ENCODE measurements at regions not wholly inside any gene's neighbourhood (a gene's known extent, or its start where the extent isn't known, plus 50 kb on each side); places are given as distances from the start of the nearest gene placed in this dataset.

DNA sequence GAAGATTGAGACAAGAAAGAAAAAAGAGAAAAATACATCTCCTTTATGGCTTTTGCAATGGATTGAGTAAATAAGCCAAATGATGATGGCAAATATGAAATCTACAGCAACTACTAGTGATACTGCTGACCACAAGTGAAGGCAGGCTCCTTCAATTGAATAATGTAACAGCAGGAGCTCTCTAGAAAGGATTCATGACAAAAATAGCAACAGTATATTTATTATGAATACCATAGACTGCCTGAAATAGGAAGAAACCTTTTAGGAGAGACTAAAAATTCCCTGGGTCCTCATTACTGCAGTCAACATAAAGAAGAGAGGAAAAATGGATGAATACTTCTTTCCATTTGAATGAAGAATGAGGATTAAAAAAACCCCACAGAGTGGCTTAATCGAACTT, 306.8 kb upstream of the ANXA10 start:
- Histone ChIP-seq H3K36me3 (no peaks in the 10 kb centered on the region), H3K27ac (no peak overlapping the region), H3K9me3 (peaks cover 0 to 7% (median 0%) of the 10 kb centered on the region in 8 donors), H3K4me1 (no peaks in the 10 kb centered on the region), H3K4me3 (no peak overlapping the region), H3K27me3 (replicated peaks in 1 of 7) (no peaks in the 10 kb centered on the region)
- TF ChIP-seq POLR2A (IDR thresholded peaks at IDR 0.05) (no peak), POLR2AphosphoS5 (IDR thresholded peaks at IDR 0.05) (no peak)
- TF ChIP-seq, protein P1, sequence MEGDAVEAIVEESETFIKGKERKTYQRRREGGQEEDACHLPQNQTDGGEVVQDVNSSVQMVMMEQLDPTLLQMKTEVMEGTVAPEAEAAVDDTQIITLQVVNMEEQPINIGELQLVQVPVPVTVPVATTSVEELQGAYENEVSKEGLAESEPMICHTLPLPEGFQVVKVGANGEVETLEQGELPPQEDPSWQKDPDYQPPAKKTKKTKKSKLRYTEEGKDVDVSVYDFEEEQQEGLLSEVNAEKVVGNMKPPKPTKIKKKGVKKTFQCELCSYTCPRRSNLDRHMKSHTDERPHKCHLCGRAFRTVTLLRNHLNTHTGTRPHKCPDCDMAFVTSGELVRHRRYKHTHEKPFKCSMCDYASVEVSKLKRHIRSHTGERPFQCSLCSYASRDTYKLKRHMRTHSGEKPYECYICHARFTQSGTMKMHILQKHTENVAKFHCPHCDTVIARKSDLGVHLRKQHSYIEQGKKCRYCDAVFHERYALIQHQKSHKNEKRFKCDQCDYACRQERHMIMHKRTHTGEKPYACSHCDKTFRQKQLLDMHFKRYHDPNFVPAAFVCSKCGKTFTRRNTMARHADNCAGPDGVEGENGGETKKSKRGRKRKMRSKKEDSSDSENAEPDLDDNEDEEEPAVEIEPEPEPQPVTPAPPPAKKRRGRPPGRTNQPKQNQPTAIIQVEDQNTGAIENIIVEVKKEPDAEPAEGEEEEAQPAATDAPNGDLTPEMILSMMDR (IDR thresholded peaks at IDR 0.05 in 8 of 11, conservative IDR thresholded peaks at IDR 0.05 in 3 of 11) = no peak
- WGBS, 5 donors = 42 to 57% (median 51%) methylated on average over 1 of the region's 1 CpG
- intact Hi-C loops (cut with DNase I; ENCODE audit: low total_unique reads) = no loop called here
- no peak for DNase-seq

DNA sequence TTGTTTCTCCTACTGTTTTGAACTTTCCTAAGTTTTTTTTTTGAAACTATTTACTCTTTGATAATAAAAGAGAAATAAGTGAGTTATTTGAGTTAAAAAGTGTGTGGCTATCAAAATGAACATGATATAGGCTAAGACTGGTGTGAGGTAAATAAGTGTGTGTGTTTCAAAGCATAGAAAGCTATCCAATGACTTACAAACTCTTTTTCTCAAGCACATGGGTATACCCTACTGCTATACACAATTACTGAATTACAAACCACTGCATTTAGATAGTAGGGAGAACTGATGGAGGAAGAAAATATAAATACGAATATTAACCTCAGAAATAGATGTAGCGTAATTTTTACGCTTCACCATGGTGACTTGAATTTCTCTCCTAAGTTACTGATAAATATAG, 305.8 kb upstream of the ANXA10 start:
- intact Hi-C loops (cut with DNase I; ENCODE audit: low total_unique reads) = no loop called here
- H3K27me3 ChIP-seq (replicated peaks in 1 of 7) = no peaks in the 10 kb centered on the region
- TF ChIP-seq, protein P1 (IDR thresholded peaks at IDR 0.05 in 8 of 11, conservative IDR thresholded peaks at IDR 0.05 in 3 of 11) = no peak
- TF ChIP-seq POLR2AphosphoS5 (IDR thresholded peaks at IDR 0.05) = no peak
- TF ChIP-seq POLR2A (IDR thresholded peaks at IDR 0.05) = no peak
- H3K9me3 ChIP-seq = peaks cover 0 to 7% (median 0%) of the 10 kb centered on the region in 8 donors
- no peaks in the 10 kb centered on the region for H3K4me1 ChIP-seq
- H3K4me3 ChIP-seq = no peak overlapping the region
- H3K36me3 ChIP-seq = no peaks in the 10 kb centered on the region
- no peak for DNase-seq
- no peak overlapping the region for H3K27ac ChIP-seq
- 93 to 98% (median 95%) methylated on average over 3 of the region's 3 CpGs for WGBS, 5 donors

- TF ChIP-seq, protein P1 (IDR thresholded peaks at IDR 0.05 in 8 of 11, conservative IDR thresholded peaks at IDR 0.05 in 3 of 11) = no peak
- TF ChIP-seq POLR2A (IDR thresholded peaks at IDR 0.05) (no peak), POLR2AphosphoS5 (IDR thresholded peaks at IDR 0.05) (no peak)
- H3K36me3 ChIP-seq = no peaks in the 10 kb centered on the region
- 80 to 91% (median 86%) methylated on average over 1 of the region's 1 CpG for WGBS, 5 donors
- H3K4me1 ChIP-seq = no peaks in the 10 kb centered on the region
- no peak overlapping the region for H3K4me3 ChIP-seq
- no peaks in the 10 kb centered on the region for H3K27me3 ChIP-seq (replicated peaks in 1 of 7)
- intact Hi-C loops (cut with DNase I; ENCODE audit: low total_unique reads) = no loop called here
- peaks cover 0 to 6% (median 0%) of the 10 kb centered on the region in 8 donors for H3K9me3 ChIP-seq
- no peak overlapping the region for H3K27ac ChIP-seq
- no peak for DNase-seq
Measured at GRCh38 chr4:167787231-167787630, 305.1 kb upstream of the ANXA10 start.

GRCh38 chr4:167802463-167803212, 289.7 kb upstream of the ANXA10 start:
- no peaks in the 10 kb centered on the region for H3K27me3 ChIP-seq (replicated peaks in 1 of 7)
- no peak overlapping the region for H3K27ac ChIP-seq
- no peak for TF ChIP-seq POLR2A (IDR thresholded peaks at IDR 0.05)
- TF ChIP-seq POLR2AphosphoS5 (IDR thresholded peaks at IDR 0.05) = no peak
- TF ChIP-seq, protein P1 (IDR thresholded peaks at IDR 0.05 in 8 of 11, conservative IDR thresholded peaks at IDR 0.05 in 3 of 11) = no peak
- no peak overlapping the region for H3K4me3 ChIP-seq
- 83 to 91% (median 87%) methylated on average over 3 of the region's 3 CpGs for WGBS, 5 donors
- no peak for DNase-seq
- H3K4me1 ChIP-seq = no peaks in the 10 kb centered on the region
- intact Hi-C loops (cut with DNase I; ENCODE audit: low total_unique reads) = no loop called here
- H3K9me3 ChIP-seq = no peaks in the 10 kb centered on the region
- H3K36me3 ChIP-seq = no peaks in the 10 kb centered on the region

Measured in spleen (tissue), 11 donors.